AG09319 (cell line): ENCODE measurements at regions not wholly inside any gene's neighbourhood (a gene's known extent, or its start where the extent isn't known, plus 50 kb on each side); places are given as distances from the start of the nearest gene placed in this dataset.

Source experiments
- DNase-seq: peaks from one replicate; pipeline ENCODE4 v3.0.0-alpha.2; 2010; ENCODE audit warnings: low read depth; ENCODE audit errors: extremely low read depth
- TF ChIP-seq, protein P1 (sequence below): IDR thresholded peaks from 2 replicates; pipeline ENCODE4 v1.5.1; 2011; ENCODE audit warnings: low read depth, mild to moderate bottlenecking, inconsistent platforms, low read length, moderate library complexity

DNA sequence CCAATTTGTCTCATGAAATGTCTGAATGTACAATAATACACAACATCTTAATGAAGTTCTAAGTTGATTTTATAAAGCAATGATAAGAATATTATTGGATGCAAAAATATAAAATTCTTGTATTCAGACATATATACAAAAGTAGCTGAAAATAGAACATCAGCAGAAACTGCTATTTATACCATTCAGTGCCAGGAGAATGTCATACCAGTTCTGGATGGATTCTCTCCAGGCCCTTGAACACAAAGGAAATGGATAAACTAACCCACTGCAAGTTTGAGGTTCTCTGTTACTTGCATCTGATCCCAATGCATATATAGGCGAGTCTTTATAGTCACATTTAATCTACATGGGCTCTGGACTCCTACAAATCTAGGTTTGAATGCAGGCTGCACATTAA lies 126.3 kb upstream of the KLF3 start:
- TF ChIP-seq, protein P1, sequence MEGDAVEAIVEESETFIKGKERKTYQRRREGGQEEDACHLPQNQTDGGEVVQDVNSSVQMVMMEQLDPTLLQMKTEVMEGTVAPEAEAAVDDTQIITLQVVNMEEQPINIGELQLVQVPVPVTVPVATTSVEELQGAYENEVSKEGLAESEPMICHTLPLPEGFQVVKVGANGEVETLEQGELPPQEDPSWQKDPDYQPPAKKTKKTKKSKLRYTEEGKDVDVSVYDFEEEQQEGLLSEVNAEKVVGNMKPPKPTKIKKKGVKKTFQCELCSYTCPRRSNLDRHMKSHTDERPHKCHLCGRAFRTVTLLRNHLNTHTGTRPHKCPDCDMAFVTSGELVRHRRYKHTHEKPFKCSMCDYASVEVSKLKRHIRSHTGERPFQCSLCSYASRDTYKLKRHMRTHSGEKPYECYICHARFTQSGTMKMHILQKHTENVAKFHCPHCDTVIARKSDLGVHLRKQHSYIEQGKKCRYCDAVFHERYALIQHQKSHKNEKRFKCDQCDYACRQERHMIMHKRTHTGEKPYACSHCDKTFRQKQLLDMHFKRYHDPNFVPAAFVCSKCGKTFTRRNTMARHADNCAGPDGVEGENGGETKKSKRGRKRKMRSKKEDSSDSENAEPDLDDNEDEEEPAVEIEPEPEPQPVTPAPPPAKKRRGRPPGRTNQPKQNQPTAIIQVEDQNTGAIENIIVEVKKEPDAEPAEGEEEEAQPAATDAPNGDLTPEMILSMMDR, result no peak
- DNase-seq, result no peak

- TF ChIP-seq, protein P1, result no peak
- no peak for DNase-seq
Measured at GRCh38 chr4:38538517-38538916, 125.5 kb upstream of the KLF3 start.

DNA sequence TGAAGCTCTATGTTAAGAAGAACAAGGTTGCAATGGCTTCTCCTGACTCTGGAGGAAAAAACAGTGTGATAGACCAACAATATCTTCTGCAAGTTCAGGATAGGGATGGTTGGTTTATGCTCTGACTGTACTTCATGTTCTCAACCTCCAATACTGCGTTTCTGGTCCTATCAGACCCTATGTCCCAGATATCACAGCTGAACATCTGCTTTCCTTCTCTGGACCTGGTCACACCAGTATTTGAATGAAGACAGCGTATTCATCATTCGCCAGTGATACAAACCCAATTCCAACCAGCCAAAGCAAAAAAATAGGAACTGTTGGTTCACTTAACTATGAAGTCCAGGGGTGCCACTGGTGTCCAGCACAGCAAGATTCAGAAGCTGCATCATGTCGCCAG lies 124.5 kb upstream of the KLF3 start:
- TF ChIP-seq, protein P1, result no peak
- no peak for DNase-seq

DNA sequence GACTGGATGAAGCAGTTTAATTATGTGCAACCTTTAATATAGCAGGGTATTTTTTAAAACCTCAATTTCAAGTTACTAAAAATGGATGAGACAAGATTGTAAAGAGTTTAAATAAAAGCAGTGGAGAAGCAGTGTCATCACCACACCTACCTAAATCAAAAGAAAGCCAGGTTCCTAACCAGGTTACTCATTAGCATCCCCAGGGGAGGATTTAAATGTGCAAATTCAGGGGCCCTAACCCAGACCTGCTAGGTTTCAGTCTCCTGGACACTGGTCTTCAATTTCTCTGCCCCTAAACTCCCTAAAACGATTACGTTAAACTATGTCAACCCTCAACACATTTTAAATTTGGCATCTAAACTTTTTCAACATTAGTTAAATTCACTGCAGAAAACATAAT lies 116.9 kb upstream of the KLF3 start:
- TF ChIP-seq, protein P1, result no peak
- no peak for DNase-seq

DNA sequence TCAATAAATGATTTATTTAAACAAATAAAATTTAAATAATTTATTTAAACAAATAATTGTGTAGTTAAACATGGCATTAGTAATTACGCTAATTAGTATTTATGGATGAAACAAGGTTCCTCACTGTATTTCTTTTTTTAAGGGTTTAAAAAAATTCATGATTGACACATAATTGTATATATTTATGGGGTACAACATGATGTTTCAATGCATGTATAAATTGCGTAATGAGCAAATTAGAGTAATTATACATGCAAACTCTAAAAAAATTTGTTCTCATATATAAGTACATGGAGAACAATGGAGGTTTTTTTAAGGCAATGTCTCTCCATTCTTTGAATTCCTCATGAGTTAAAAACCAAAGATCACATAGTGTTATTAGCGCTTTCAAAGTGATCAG lies 115.7 kb upstream of the KLF3 start:
- TF ChIP-seq, protein P1, result no peak
- no peak for DNase-seq

DNA sequence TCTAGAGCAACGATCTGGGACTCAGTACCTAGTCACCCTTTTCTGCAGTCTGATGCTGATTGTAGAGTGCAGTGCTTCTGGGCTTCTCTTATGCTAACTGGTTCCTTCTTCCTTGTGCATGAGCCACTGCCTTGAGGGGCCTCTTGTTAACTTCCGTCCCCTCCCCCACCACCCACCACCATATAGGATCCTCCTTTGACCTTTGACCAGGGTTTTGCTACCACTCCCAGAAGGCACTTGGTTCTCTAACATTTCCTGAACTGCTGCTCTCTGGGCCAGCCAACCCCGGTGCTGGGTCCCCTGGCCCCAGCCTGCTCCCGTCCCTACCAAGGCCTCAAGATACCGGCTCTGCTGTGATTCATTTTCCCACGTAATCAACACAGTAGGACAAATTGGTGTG lies 104.6 kb upstream of the KLF3 start:
- TF ChIP-seq, protein P1, result no peak
- no peak for DNase-seq

- no peak for DNase-seq
- TF ChIP-seq, protein P1, result no peak
Measured at GRCh38 chr4:38560340-38560739, 103.7 kb upstream of the KLF3 start.
